ENCODE measurements at regions not wholly inside any gene's neighbourhood (a gene's known extent, or its start where the extent isn't known, plus 50 kb on each side); places are given as distances from the start of the nearest gene placed in this dataset.

GRCh38 chr4:85153221-85153620 lies 186.7 kb upstream of the WDFY3 start:
- Histone ChIP-seq H3K36me3 (ENCODE audit: control insufficient read depth in 4 of 4, insufficient read depth in 4 of 4, low read length in 4 of 4) (no peaks in the 10 kb centered on the region), H3K9me3 (ENCODE audit: control insufficient read depth in 4 of 4, insufficient read depth in 3 of 4, low read length in 3 of 4) (no peaks in the 10 kb centered on the region), H3K27me3 (ENCODE audit: control insufficient read depth in 3 of 3, insufficient read depth in 3 of 3, low read length in 2 of 3) (no peaks in the 10 kb centered on the region), H3K9ac (ENCODE audit: insufficient read depth in 1 of 2, low read length in 2 of 2) (no peak overlapping the region), H3K27ac (ENCODE audit: low read depth in 1 of 2, low read length in 1 of 2) (no peak overlapping the region), H3K4me1 (ENCODE audit: control insufficient read depth in 5 of 5, insufficient read depth in 5 of 5, low read length in 5 of 5) (no peaks in the 10 kb centered on the region), H3K4me3 (no peak overlapping the region)
- DNase-seq = no peak
- ATAC-seq (ENCODE audit: insufficient read depth, low FRiP score) = no peak
- TF ChIP-seq, protein P1, sequence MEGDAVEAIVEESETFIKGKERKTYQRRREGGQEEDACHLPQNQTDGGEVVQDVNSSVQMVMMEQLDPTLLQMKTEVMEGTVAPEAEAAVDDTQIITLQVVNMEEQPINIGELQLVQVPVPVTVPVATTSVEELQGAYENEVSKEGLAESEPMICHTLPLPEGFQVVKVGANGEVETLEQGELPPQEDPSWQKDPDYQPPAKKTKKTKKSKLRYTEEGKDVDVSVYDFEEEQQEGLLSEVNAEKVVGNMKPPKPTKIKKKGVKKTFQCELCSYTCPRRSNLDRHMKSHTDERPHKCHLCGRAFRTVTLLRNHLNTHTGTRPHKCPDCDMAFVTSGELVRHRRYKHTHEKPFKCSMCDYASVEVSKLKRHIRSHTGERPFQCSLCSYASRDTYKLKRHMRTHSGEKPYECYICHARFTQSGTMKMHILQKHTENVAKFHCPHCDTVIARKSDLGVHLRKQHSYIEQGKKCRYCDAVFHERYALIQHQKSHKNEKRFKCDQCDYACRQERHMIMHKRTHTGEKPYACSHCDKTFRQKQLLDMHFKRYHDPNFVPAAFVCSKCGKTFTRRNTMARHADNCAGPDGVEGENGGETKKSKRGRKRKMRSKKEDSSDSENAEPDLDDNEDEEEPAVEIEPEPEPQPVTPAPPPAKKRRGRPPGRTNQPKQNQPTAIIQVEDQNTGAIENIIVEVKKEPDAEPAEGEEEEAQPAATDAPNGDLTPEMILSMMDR (IDR thresholded peaks at IDR 0.05; ENCODE audit: control extremely low read depth, extremely low read depth) = no peak
- WGBS, 2 donors = 59 to 92% methylated on average over 1 of the region's 1 CpG

GRCh38 chr4:85154591-85154990 lies 188.1 kb upstream of the WDFY3 start:
- no peaks in the 10 kb centered on the region for H3K9me3 ChIP-seq (ENCODE audit: control insufficient read depth in 4 of 4, insufficient read depth in 3 of 4, low read length in 3 of 4)
- TF ChIP-seq, protein P1 (IDR thresholded peaks at IDR 0.05; ENCODE audit: control extremely low read depth, extremely low read depth) = no peak
- H3K27ac ChIP-seq (ENCODE audit: low read depth in 1 of 2, low read length in 1 of 2) = no peak overlapping the region
- no peaks in the 10 kb centered on the region for H3K36me3 ChIP-seq (ENCODE audit: control insufficient read depth in 4 of 4, insufficient read depth in 4 of 4, low read length in 4 of 4)
- no peak overlapping the region for H3K9ac ChIP-seq (ENCODE audit: insufficient read depth in 1 of 2, low read length in 2 of 2)
- no peaks in the 10 kb centered on the region for H3K4me1 ChIP-seq (ENCODE audit: control insufficient read depth in 5 of 5, insufficient read depth in 5 of 5, low read length in 5 of 5)
- no peaks in the 10 kb centered on the region for H3K27me3 ChIP-seq (ENCODE audit: control insufficient read depth in 3 of 3, insufficient read depth in 3 of 3, low read length in 2 of 3)
- DNase-seq = no peak
- no peak for ATAC-seq (ENCODE audit: insufficient read depth, low FRiP score)
- WGBS, 2 donors = 70 to 71% methylated on average over 1 of the region's 1 CpG
- no peak overlapping the region for H3K4me3 ChIP-seq

GRCh38 chr4:85165808-85166207 lies 199.3 kb upstream of the WDFY3 start:
- no peak overlapping the region for H3K4me3 ChIP-seq
- no peaks in the 10 kb centered on the region for H3K27me3 ChIP-seq (ENCODE audit: control insufficient read depth in 3 of 3, insufficient read depth in 3 of 3, low read length in 2 of 3)
- DNase-seq (no peak), ATAC-seq (ENCODE audit: insufficient read depth, low FRiP score) (no peak)
- H3K4me1 ChIP-seq (ENCODE audit: control insufficient read depth in 5 of 5, insufficient read depth in 5 of 5, low read length in 5 of 5) = no peaks in the 10 kb centered on the region
- H3K9ac ChIP-seq (ENCODE audit: insufficient read depth in 1 of 2, low read length in 2 of 2) = no peak overlapping the region
- H3K27ac ChIP-seq (ENCODE audit: low read depth in 1 of 2, low read length in 1 of 2) = no peak overlapping the region
- no peaks in the 10 kb centered on the region for H3K36me3 ChIP-seq (ENCODE audit: control insufficient read depth in 4 of 4, insufficient read depth in 4 of 4, low read length in 4 of 4)
- WGBS, 2 donors = 83 to 88% methylated on average over 2 of the region's 2 CpGs
- H3K9me3 ChIP-seq (ENCODE audit: control insufficient read depth in 4 of 4, insufficient read depth in 3 of 4, low read length in 3 of 4) = peaks cover 0 to 3% (median 0%) of the 10 kb centered on the region in 4 donors
- TF ChIP-seq, protein P1 (IDR thresholded peaks at IDR 0.05; ENCODE audit: control extremely low read depth, extremely low read depth) = no peak

GRCh38 chr4:85166318-85166717 lies 199.8 kb upstream of the WDFY3 start:
- DNase-seq (no peak), ATAC-seq (ENCODE audit: insufficient read depth, low FRiP score) (no peak)
- Histone ChIP-seq H3K9me3 (ENCODE audit: control insufficient read depth in 4 of 4, insufficient read depth in 3 of 4, low read length in 3 of 4) (peaks cover 0 to 3% (median 0%) of the 10 kb centered on the region in 4 donors), H3K27me3 (ENCODE audit: control insufficient read depth in 3 of 3, insufficient read depth in 3 of 3, low read length in 2 of 3) (no peaks in the 10 kb centered on the region), H3K4me1 (ENCODE audit: control insufficient read depth in 5 of 5, insufficient read depth in 5 of 5, low read length in 5 of 5) (no peaks in the 10 kb centered on the region), H3K27ac (ENCODE audit: low read depth in 1 of 2, low read length in 1 of 2) (no peak overlapping the region), H3K9ac (ENCODE audit: insufficient read depth in 1 of 2, low read length in 2 of 2) (no peak overlapping the region), H3K4me3 (no peak overlapping the region), H3K36me3 (ENCODE audit: control insufficient read depth in 4 of 4, insufficient read depth in 4 of 4, low read length in 4 of 4) (no peaks in the 10 kb centered on the region)
- TF ChIP-seq, protein P1 (IDR thresholded peaks at IDR 0.05; ENCODE audit: control extremely low read depth, extremely low read depth) = no peak
- 60 to 72% methylated on average over 3 of the region's 3 CpGs for WGBS, 2 donors
